ENCODE measurements at regions not wholly inside any gene's neighbourhood (a gene's known extent, or its start where the extent isn't known, plus 50 kb on each side); places are given as distances from the start of the nearest gene placed in this dataset.

- no peak for TF ChIP-seq CTCF (IDR thresholded peaks at IDR 0.05; ENCODE audit: insufficient read depth, missing control alignments)
- DNase-seq (ENCODE audit: insufficient read length, low spot score) (no peak), FAIRE-seq (peak; percentile 25)
Observed at GRCh38 chr1:189150624-189151023, 1327.0 kb downstream of the BRINP3 start.

DNA sequence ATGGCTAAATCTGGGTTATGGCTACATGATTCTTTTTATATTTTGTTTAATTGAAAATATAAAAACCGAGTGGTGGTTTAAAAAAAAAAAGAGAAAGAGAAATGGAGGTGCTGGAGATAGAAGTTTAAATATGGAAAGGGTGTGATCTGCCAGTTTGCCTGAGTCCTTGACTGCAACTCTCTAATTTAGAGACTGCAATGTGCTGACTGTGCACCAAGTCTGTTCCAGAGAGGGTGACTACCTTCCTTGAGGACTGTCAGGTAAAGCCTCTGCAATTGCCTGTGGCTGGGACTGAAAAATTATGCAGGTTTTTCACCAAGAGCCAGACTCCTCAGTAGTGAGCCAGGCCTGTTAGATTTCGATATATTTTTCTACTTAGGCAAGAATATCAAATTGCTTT lies 1326.3 kb downstream of the BRINP3 start:
- no peak for TF ChIP-seq CTCF (IDR thresholded peaks at IDR 0.05; ENCODE audit: insufficient read depth, missing control alignments)
- no peak for FAIRE-seq
- no peak for DNase-seq (ENCODE audit: insufficient read length, low spot score)

GRCh38 chr1:189152685-189153084 lies 1325.0 kb downstream of the BRINP3 start:
- TF ChIP-seq CTCF (IDR thresholded peaks at IDR 0.05; ENCODE audit: insufficient read depth, missing control alignments): no peak
- DNase-seq (ENCODE audit: insufficient read length, low spot score): no peak
- FAIRE-seq: no peak

DNA sequence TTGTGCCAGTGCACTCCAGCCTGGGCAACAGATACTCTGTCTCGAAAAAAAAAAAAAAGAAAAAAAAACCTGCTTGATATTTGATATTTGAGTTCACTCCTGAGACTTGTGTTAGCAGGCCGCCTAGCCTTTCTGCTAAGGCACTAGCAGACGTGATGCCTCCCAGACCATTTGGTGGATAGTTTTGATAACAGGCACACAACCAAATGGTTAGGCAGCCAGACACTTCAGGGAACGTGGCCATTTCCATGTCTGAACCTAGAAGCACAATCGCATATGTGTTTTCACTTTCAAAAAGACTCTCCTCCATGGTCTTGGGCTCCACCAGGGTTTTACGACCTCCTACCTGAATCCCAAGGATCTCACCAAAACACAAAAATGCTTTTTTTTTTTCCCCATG lies 1319.5 kb downstream of the BRINP3 start:
- TF ChIP-seq CTCF (IDR thresholded peaks at IDR 0.05; ENCODE audit: insufficient read depth, missing control alignments): no peak
- FAIRE-seq: no peak
- no peak for DNase-seq (ENCODE audit: insufficient read length, low spot score)

- no peak for TF ChIP-seq CTCF (IDR thresholded peaks at IDR 0.05; ENCODE audit: insufficient read depth, missing control alignments)
- DNase-seq (ENCODE audit: insufficient read length, low spot score) (no peak), FAIRE-seq (peak; percentile 69)
Observed at GRCh38 chr1:189175889-189176288, 1301.8 kb downstream of the BRINP3 start.

DNA sequence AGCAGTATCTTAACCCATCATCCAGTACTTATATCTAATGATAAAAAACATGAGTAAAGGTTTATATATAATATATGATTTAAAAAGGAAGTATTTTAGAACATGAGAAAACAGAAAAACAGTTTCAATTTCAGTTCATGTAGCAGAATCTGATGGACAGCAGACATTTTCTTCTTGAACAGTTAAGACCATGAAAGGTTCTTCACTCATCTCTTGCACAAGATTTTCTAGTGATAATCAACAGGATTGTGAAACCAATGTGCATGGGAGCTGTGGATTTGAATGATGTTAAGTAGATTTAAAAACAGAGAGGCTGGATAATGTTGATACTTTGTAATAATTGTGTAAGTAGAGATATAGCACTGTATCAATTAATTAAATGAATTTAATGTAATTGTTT lies 1297.6 kb downstream of the BRINP3 start:
- FAIRE-seq (peak; percentile 92), DNase-seq (ENCODE audit: insufficient read length, low spot score) (no peak)
- no peak for TF ChIP-seq CTCF (IDR thresholded peaks at IDR 0.05; ENCODE audit: insufficient read depth, missing control alignments)

GRCh38 chr1:189185097-189185496 lies 1292.6 kb downstream of the BRINP3 start:
- DNase-seq (ENCODE audit: insufficient read length, low spot score) (no peak), FAIRE-seq (peak; percentile 84)
- TF ChIP-seq CTCF (IDR thresholded peaks at IDR 0.05; ENCODE audit: insufficient read depth, missing control alignments): no peak

All from D721Med (cell line).